H9 (cell line): ENCODE measurements at regions not wholly inside any gene's neighbourhood (a gene's known extent, or its start where the extent isn't known, plus 50 kb on each side); places are given as distances from the start of the nearest gene placed in this dataset.

Experiments
- DNase-seq: peaks from one replicate; pipeline ENCODE4 v3.0.0-alpha.2; 2017
- H2AFZ ChIP-seq: one replicate; pipeline ENCODE4 v1.6.1; 2013; ENCODE audit warnings: mild to moderate bottlenecking, low read length, control low read depth, moderate library complexity
- H2AK5ac ChIP-seq: 2 replicates; pipeline ENCODE4 v1.6.1; 2013; ENCODE audit warnings: low read length, control low read depth, mixed read lengths; ENCODE audit not compliant: insufficient read length
- H2BK120ac ChIP-seq: one replicate; pipeline ENCODE4 v1.6.1; 2013; ENCODE audit warnings: low read depth, mild to moderate bottlenecking, low read length, control low read depth, inconsistent platforms; ENCODE audit not compliant: poor library complexity, severe bottlenecking
- H2BK12ac ChIP-seq: 2 replicates; pipeline ENCODE4 v1.6.1; 2013; ENCODE audit warnings: low read length, control low read depth, mixed read lengths, low read depth; ENCODE audit not compliant: insufficient read length
- H2BK15ac ChIP-seq: 2 replicates; pipeline ENCODE4 v1.6.1; 2013; ENCODE audit warnings: low read depth, low read length, control low read depth
- H2BK20ac ChIP-seq: one replicate; pipeline ENCODE4 v1.6.1; 2013; ENCODE audit warnings: low read depth, mild to moderate bottlenecking, low read length, control low read depth, inconsistent platforms; ENCODE audit not compliant: poor library complexity, severe bottlenecking
- H2BK5ac ChIP-seq: 2 replicates; pipeline ENCODE4 v1.6.1; 2013; ENCODE audit warnings: low read length, control low read depth, mixed read lengths; ENCODE audit not compliant: insufficient read length
- H3K14ac ChIP-seq: 2 replicates; pipeline ENCODE4 v1.6.1; 2013; ENCODE audit warnings: low read length, control low read depth; ENCODE audit not compliant: insufficient read depth
- H3K18ac ChIP-seq: 2 replicates; pipeline ENCODE4 v1.6.1; 2013; ENCODE audit warnings: low read depth, mild to moderate bottlenecking, mixed read lengths, low read length, control low read depth; ENCODE audit not compliant: insufficient read length
- H3K23ac ChIP-seq: 2 replicates; pipeline ENCODE4 v1.6.1; 2013; ENCODE audit warnings: low read length, control low read depth, mixed read lengths, low read depth; ENCODE audit not compliant: insufficient read length
- H3K23me2 ChIP-seq: 2 replicates; pipeline ENCODE4 v1.6.1; 2013; ENCODE audit warnings: low read depth, mild to moderate bottlenecking, mixed read lengths, low read length, control low read depth; ENCODE audit not compliant: insufficient read length, poor library complexity, severe bottlenecking
- H3K27ac ChIP-seq: 2 replicates; pipeline ENCODE4 v1.5.1; 2013; ENCODE audit warnings: low read length, control low read depth, mixed read lengths, low read depth; ENCODE audit not compliant: insufficient read length
- H3K27me3 ChIP-seq: 2 replicates; pipeline ENCODE4 v1.6.1; 2013; ENCODE audit warnings: low read length, control low read depth, inconsistent platforms; ENCODE audit not compliant: insufficient read depth
- H3K4ac ChIP-seq: 2 replicates; pipeline ENCODE4 v1.6.1; 2013; ENCODE audit warnings: low read depth, mild to moderate bottlenecking, control low read depth, inconsistent platforms, low read length, moderate library complexity
- H3K4me1 ChIP-seq: 2 replicates; pipeline ENCODE4 v1.6.1; 2013; ENCODE audit warnings: low read length, control low read depth, inconsistent platforms; ENCODE audit not compliant: insufficient read depth
- H3K4me2 ChIP-seq: 2 replicates; pipeline ENCODE4 v1.6.1; 2013; ENCODE audit warnings: low read length, control low read depth, mixed read lengths; ENCODE audit not compliant: insufficient read length, insufficient read depth
- H3K56ac ChIP-seq: 2 replicates; pipeline ENCODE4 v1.6.1; 2013; ENCODE audit warnings: low read depth, mild to moderate bottlenecking, mixed read lengths, low read length, control low read depth; ENCODE audit not compliant: insufficient read length
- H3K79me1 ChIP-seq: 2 replicates; pipeline ENCODE4 v1.6.1; 2013; ENCODE audit warnings: low read depth, mild to moderate bottlenecking, moderate library complexity, low read length, control low read depth, inconsistent platforms; ENCODE audit not compliant: insufficient read depth, poor library complexity, severe bottlenecking
- H3K79me2 ChIP-seq: 2 replicates; pipeline ENCODE4 v1.6.1; 2013; ENCODE audit warnings: low read length, control low read depth, inconsistent platforms; ENCODE audit not compliant: insufficient read depth
- H3K9ac ChIP-seq: 2 replicates; pipeline ENCODE4 v1.6.1; 2013; ENCODE audit warnings: low read length, control low read depth, mixed read lengths; ENCODE audit not compliant: insufficient read length; ENCODE audit errors: extremely low read depth
- H3K9me3 ChIP-seq: one replicate; pipeline ENCODE4 v1.6.1; 2013; ENCODE audit warnings: low read depth, low read length, inconsistent platforms; ENCODE audit not compliant: control insufficient read depth
- H3T11ph ChIP-seq: one replicate; pipeline ENCODE4 v1.6.1; 2013; ENCODE audit warnings: mild to moderate bottlenecking, low read length, control low read depth, inconsistent platforms
- H4K20me1 ChIP-seq: one replicate; pipeline ENCODE4 v1.6.1; 2013; ENCODE audit not compliant: control insufficient read depth, insufficient read length, insufficient read depth
- H4K5ac ChIP-seq: 2 replicates; pipeline ENCODE4 v1.6.1; 2013; ENCODE audit warnings: low read depth, mild to moderate bottlenecking, mixed read lengths, low read length, control low read depth; ENCODE audit not compliant: insufficient read length
- H4K8ac ChIP-seq: replicated peaks from 2 replicates; pipeline ENCODE4 v1.6.1; 2013; ENCODE audit warnings: low read length, control low read depth, mixed read lengths, low read depth; ENCODE audit not compliant: insufficient read length
- H4K91ac ChIP-seq: 2 replicates; pipeline ENCODE4 v1.6.1; 2013; ENCODE audit warnings: low read depth, mild to moderate bottlenecking, moderate library complexity, mixed read lengths, low read length, control low read depth; ENCODE audit not compliant: insufficient read length
- H3K27ac Mint-ChIP-seq, 3 experiments: 2 replicates in 2 of 3; 3 replicates in 1 of 3; pipeline ENCODE4 v1.8.0; 2020 to 2021; ENCODE audit warnings: mixed read lengths in 3 of 3, mild to moderate bottlenecking in 1 of 3, moderate library complexity in 1 of 3
- H3K27me3 Mint-ChIP-seq: 2 replicates; pipeline ENCODE4 v1.8.0; 2021; ENCODE audit warnings: low read depth, mild to moderate bottlenecking, moderate library complexity, mixed read lengths
- H3K36me3 Mint-ChIP-seq, 3 experiments: 2 replicates in 2 of 3; 3 replicates in 1 of 3; pipeline ENCODE4 v1.8.0; 2020 to 2021; ENCODE audit warnings: low read depth in 3 of 3, mixed read lengths in 3 of 3; ENCODE audit not compliant: insufficient read depth in 1 of 3
- H3K4me1 Mint-ChIP-seq, 2 experiments: 2 replicates each; pipeline ENCODE4 v1.8.0; 2020; ENCODE audit warnings: mixed read lengths in 2 of 2
- H3K4me3 Mint-ChIP-seq, 2 experiments: 2 replicates in 1 of 2; 3 replicates in 1 of 2; pipeline ENCODE4 v1.8.0; 2020 to 2021; ENCODE audit warnings: mild to moderate bottlenecking in 2 of 2, mixed read lengths in 2 of 2, moderate library complexity in 1 of 2
- H3K9me3 Mint-ChIP-seq, 2 experiments: 2 replicates in 1 of 2; 3 replicates in 1 of 2; pipeline ENCODE4 v1.8.0; 2020; ENCODE audit warnings: mild to moderate bottlenecking in 2 of 2, mixed read lengths in 2 of 2, moderate library complexity in 1 of 2
- WGBS: extraction: QIAGEN DNeasy Blood & Tissue Kit; methylation state at CpG from one replicate; pipeline ENCODE4 v1.1.7; 2013; ENCODE audit warnings: missing lambda C conversion rate, low lambda C conversion rate, mixed read lengths; ENCODE audit not compliant: insufficient read length; ENCODE audit errors: extremely low coverage; 5-methylcytosine and 5-hydroxymethylcytosine counted together
- TF ChIP-seq, protein P1 (sequence below): fragments of 200-600 bp; sonication (generic); conservative IDR thresholded peaks from 3 replicates; pipeline ENCODE4 v1.8.0; 2021; ENCODE audit warnings: antibody characterized with exemption, mild to moderate bottlenecking

DNA sequence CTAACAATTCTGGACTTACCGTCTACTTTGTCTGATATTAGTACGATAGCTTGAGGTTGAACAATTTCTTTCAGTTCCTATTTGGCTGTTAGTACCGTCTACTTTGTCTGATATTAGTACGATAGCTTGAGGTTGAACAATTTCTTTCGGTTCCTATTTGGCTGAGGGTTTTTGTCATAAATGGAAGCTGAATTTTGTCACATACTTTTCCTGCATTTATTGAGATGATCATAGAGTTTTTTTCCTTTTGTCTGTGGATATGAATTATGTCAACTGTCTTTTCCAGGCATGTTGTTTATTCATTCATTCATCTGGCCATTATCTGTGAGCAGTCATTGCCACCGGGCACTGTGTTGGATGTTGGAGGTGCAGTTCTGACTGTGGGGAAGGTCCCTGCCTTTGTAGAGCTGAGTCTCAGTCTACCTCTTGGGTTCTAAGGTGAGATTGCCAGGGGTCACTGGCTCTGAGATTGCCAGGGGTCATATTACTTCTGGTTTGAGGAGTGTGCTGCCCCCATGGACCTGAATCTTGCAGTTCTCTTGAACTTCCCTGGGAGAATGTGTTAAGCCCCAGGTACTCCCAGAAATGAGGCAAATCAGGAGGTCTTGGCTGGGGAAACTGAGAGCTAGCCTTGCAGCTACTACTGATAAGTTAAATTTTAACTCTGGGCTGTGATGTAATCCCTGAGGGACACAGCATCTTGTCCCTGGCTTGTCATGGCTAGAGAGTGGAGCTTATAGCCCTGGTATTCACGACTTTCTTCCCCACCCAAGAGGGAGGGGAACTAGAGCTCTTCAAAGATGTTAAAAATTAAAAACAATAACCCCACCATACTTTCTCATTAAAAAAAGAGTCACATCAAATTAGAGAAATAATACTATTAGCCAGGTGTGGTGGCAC, 89.1 kb upstream of the MBOAT2 start:
- H3K56ac ChIP-seq: no peak overlapping the region
- no peaks in the 10 kb centered on the region for H3K27me3 ChIP-seq
- H3K14ac ChIP-seq: no peak overlapping the region
- no peaks in the 10 kb centered on the region for H3K4me1 ChIP-seq
- H4K91ac ChIP-seq: no peak overlapping the region
- TF ChIP-seq, protein P1, sequence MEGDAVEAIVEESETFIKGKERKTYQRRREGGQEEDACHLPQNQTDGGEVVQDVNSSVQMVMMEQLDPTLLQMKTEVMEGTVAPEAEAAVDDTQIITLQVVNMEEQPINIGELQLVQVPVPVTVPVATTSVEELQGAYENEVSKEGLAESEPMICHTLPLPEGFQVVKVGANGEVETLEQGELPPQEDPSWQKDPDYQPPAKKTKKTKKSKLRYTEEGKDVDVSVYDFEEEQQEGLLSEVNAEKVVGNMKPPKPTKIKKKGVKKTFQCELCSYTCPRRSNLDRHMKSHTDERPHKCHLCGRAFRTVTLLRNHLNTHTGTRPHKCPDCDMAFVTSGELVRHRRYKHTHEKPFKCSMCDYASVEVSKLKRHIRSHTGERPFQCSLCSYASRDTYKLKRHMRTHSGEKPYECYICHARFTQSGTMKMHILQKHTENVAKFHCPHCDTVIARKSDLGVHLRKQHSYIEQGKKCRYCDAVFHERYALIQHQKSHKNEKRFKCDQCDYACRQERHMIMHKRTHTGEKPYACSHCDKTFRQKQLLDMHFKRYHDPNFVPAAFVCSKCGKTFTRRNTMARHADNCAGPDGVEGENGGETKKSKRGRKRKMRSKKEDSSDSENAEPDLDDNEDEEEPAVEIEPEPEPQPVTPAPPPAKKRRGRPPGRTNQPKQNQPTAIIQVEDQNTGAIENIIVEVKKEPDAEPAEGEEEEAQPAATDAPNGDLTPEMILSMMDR: no peak
- Mint-ChIP-seq H3K27me3 (peaks cover 17% of the 10 kb centered on the region), H3K36me3 (no peaks in the 10 kb centered on the region), H3K9me3 (no peaks in the 10 kb centered on the region), H3K4me1 (peaks cover 6 to 26% of the 10 kb centered on the region in 2 experiments), H3K27ac (no peak overlapping the region), H3K4me3 (no peak overlapping the region)
- no peak overlapping the region for H4K5ac ChIP-seq
- no peak overlapping the region for H3K4me2 ChIP-seq
- no peak overlapping the region for H2BK5ac ChIP-seq
- H2AFZ ChIP-seq: no peak overlapping the region
- H4K20me1 ChIP-seq: no peaks in the 10 kb centered on the region
- no peaks in the 10 kb centered on the region for H3K79me2 ChIP-seq
- H2AK5ac ChIP-seq: no peak overlapping the region
- no peak for DNase-seq
- no CpG with 5 or more reads among the region's 7 CpGs for WGBS
- no peak overlapping the region for H2BK15ac ChIP-seq
- H3K9me3 ChIP-seq: no peaks in the 10 kb centered on the region
- no peak overlapping the region for H3T11ph ChIP-seq
- no peak overlapping the region for H4K8ac ChIP-seq
- H2BK12ac ChIP-seq: no peak overlapping the region
- H2BK120ac ChIP-seq: no peak overlapping the region
- no peaks in the 10 kb centered on the region for H3K79me1 ChIP-seq
- no peak overlapping the region for H3K18ac ChIP-seq
- H3K4ac ChIP-seq: no peak overlapping the region
- no peak overlapping the region for H2BK20ac ChIP-seq
- peaks cover 2% of the 10 kb centered on the region for H3K23me2 ChIP-seq
- H3K23ac ChIP-seq: no peak overlapping the region
- H3K27ac ChIP-seq: no peak overlapping the region
- H3K9ac ChIP-seq: no peak overlapping the region
